ENCODE measurements at regions not wholly inside any gene's neighbourhood (a gene's known extent, or its start where the extent isn't known, plus 50 kb on each side); places are given as distances from the start of the nearest gene placed in this dataset.

DNA sequence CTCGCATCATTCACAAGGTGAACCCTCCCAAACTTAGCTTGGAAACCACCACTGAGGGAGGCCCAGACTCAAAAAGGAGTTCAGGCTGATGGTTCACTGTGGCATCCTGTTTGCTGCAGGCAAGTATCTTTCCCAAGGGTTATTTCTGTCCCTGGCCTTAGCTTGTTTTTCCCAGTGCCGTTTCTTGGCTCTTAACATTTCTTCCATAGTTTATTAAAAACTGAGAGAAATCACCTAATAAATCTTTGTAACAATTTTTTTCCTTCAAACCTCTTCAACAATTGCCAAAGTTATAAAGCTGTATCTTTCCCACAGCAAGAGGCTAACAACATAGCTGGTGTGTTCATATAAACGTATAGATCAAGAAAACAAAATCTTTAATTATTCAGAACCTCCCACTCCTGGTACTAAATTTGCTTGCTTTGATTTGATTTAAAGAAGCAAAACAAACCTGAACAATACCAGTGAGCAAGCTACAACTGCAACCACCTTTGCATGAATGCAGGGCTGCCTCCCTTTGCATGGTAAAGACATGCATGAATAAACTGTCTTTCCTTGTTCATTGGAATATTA, 234.9 kb upstream of the STT3B start:
- H3K27me3 ChIP-seq: no peaks in the 10 kb centered on the region
- intact Hi-C loops (cut with DNase I): no loop called here
- H3K9me3 ChIP-seq: no peaks in the 10 kb centered on the region
- ATAC-seq (no peak), DNase-seq (no peak)
- TF ChIP-seq, protein P1, sequence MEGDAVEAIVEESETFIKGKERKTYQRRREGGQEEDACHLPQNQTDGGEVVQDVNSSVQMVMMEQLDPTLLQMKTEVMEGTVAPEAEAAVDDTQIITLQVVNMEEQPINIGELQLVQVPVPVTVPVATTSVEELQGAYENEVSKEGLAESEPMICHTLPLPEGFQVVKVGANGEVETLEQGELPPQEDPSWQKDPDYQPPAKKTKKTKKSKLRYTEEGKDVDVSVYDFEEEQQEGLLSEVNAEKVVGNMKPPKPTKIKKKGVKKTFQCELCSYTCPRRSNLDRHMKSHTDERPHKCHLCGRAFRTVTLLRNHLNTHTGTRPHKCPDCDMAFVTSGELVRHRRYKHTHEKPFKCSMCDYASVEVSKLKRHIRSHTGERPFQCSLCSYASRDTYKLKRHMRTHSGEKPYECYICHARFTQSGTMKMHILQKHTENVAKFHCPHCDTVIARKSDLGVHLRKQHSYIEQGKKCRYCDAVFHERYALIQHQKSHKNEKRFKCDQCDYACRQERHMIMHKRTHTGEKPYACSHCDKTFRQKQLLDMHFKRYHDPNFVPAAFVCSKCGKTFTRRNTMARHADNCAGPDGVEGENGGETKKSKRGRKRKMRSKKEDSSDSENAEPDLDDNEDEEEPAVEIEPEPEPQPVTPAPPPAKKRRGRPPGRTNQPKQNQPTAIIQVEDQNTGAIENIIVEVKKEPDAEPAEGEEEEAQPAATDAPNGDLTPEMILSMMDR (IDR thresholded peaks at IDR 0.05): no peak
- peaks cover 12% of the 10 kb centered on the region for H3K4me1 ChIP-seq
- no peak overlapping the region for H3K4me3 ChIP-seq
- H3K27ac ChIP-seq: no peak overlapping the region
- no peaks in the 10 kb centered on the region for H3K36me3 ChIP-seq

DNA sequence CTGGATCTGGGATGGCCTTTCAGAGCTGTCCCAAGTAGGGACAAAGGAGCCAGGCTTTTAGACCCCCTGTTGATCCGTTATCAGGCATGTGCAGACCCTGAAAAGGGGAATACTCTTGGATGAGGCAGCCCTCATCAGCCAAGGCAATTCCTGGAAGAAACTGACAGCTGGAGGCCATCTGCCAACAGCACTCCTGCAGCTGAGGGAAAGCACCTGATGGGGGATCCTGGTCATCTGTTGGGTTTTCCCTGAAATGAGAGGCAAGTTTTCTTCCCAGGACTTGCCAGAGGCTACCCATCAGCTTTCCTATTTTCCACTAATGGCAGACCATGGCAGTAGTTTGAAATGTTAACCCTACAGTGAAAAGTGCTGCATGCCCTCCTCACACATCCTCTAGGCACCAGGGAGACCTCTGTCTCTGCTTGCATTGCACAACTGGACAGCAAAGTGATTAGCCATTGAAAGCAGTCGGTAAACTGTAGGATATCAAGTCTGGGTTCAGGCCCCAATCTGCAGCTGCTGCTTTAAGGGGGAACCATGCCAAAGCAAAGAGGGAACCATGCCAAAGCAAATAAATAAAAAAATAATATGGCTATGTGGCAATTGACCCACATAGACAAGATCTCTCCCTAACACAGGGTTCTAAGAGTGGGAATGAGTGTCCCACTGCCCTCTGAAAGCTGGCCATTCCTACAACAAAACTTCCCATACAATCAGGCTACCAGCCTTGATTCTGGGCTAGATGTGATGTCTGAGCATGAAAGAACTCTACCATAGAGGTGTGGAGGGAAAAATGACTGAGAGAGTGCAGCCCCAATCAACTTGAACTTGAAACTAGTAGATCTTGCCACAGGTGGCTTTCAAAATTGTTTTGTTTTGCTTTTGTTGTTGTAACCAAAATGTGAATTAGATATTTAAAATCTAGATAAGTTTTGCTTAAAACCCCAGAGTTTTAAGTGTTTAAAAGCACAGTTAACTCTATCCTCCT, 232.0 kb upstream of the STT3B start:
- TF ChIP-seq, protein P1 (IDR thresholded peaks at IDR 0.05): no peak
- peaks cover 12% of the 10 kb centered on the region for H3K4me1 ChIP-seq
- no peak overlapping the region for H3K27ac ChIP-seq
- H3K9me3 ChIP-seq: no peaks in the 10 kb centered on the region
- H3K36me3 ChIP-seq: no peaks in the 10 kb centered on the region
- intact Hi-C loops (cut with DNase I): no loop called here
- no peak for DNase-seq
- H3K27me3 ChIP-seq: no peaks in the 10 kb centered on the region
- no peak for ATAC-seq
- H3K4me3 ChIP-seq: no peak overlapping the region

DNA sequence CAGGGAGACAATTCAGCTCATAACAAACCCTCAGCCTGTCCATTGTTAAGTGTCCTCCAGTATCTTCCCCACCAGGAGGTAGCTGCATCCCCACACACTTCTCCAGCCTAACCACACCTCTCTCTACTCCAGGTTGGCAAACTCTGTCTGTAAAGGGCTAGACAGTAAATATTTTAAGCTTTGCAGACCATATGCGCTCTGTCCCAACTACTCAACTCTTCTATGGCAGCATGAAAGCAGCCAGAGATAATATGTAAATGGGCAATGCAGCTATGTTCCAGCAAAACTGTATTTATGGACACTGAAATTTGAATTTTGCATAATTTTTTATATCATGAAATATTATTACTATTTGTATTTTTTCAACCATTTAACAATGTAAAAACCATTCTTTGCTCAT, 230.4 kb upstream of the STT3B start:
- H3K36me3 ChIP-seq: no peaks in the 10 kb centered on the region
- TF ChIP-seq, protein P1 (IDR thresholded peaks at IDR 0.05): no peak
- H3K4me3 ChIP-seq: no peak overlapping the region
- no peak overlapping the region for H3K27ac ChIP-seq
- no peaks in the 10 kb centered on the region for H3K9me3 ChIP-seq
- ATAC-seq (no peak), DNase-seq (no peak)
- peaks cover 12% of the 10 kb centered on the region for H3K4me1 ChIP-seq
- H3K27me3 ChIP-seq: no peaks in the 10 kb centered on the region
- intact Hi-C loops (cut with DNase I): no loop called here

DNA sequence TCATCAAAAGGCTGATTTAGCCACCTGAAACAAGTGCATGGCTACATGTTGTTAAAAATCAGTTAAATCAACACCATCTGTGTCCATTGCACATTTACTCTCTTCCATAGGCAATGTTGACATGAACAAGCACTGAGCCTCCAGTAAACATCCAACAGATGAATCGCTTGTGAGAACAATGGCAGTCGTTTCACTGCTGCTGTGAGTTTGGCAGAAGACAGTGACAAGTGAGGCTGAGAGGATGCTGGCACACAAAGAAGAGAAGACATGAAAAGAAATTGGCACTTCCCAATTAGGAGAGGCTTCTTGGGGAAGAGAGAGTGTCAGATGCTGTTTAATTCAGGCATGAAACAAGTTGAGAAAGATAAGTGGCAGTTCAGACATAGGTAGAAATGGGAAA, 227.4 kb upstream of the STT3B start:
- Histone ChIP-seq H3K36me3 (no peaks in the 10 kb centered on the region), H3K4me3 (no peak overlapping the region), H3K27ac (no peak overlapping the region), H3K4me1 (peaks cover 9% of the 10 kb centered on the region), H3K27me3 (no peaks in the 10 kb centered on the region), H3K9me3 (no peaks in the 10 kb centered on the region)
- ATAC-seq (no peak), DNase-seq (no peak)
- intact Hi-C loops (cut with DNase I): no loop called here
- TF ChIP-seq, protein P1 (IDR thresholded peaks at IDR 0.05): no peak

DNA sequence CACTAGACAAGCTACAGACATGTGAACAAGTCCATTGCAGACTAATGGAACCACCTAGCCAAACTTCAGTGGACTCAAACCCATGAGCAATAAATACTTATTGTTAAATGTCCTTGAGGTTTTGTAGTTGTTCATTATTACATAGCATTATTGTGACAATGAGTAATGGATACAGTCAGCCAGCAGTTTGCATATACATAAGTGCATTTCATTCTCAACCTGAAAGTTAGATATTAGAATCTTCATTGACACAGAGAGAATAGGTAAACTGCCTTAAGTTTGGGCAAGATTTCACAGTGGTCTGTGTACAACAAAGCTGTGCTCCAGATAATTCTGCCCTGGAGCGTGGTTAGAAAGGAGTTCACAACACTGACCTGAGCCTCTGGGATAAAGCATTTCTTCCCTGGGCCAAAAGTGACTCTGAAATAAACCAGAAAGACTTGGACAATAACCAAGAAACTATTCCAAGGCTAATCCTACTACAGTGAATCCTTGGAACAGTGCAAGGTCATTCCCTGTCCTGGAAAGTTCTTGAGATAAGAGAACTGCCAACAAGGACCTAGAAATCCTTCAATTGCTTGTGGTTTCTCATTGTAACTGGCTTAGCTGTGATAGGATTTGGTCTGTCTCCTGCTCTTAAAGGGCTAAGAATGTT, 225.5 kb upstream of the STT3B start:
- no peaks in the 10 kb centered on the region for H3K4me1 ChIP-seq
- H3K27me3 ChIP-seq: no peaks in the 10 kb centered on the region
- intact Hi-C loops (cut with DNase I): no loop called here
- H3K36me3 ChIP-seq: no peaks in the 10 kb centered on the region
- TF ChIP-seq, protein P1 (IDR thresholded peaks at IDR 0.05): no peak
- no peaks in the 10 kb centered on the region for H3K9me3 ChIP-seq
- DNase-seq (no peak), ATAC-seq (no peak)
- no peak overlapping the region for H3K4me3 ChIP-seq
- H3K27ac ChIP-seq: no peak overlapping the region
